Mucosa of descending colon (tissue), 3 donors: ENCODE measurements at regions not wholly inside any gene's neighbourhood (a gene's known extent, or its start where the extent isn't known, plus 50 kb on each side); places are given as distances from the start of the nearest gene placed in this dataset.

ENCODE experiments used
- ATAC-seq: fragments of 200-7000 bp; cut with Tn5 transposase; one replicate; pipeline ENCODE4 v1.9.1; 2020; ENCODE audit warnings: mild to moderate bottlenecking, moderate library complexity
- DNase-seq, 3 donors: peaks; one replicate each; pipeline ENCODE4 v3.0.0-alpha.2; 2020
- H3K36me3 ChIP-seq: fragments of 200-600 bp; one replicate; pipeline ENCODE4 v1.8.0; 2021; ENCODE audit warnings: low read depth, mild to moderate bottlenecking
- H3K4me1 ChIP-seq: fragments of 200-600 bp; one replicate; pipeline ENCODE4 v1.8.0; 2021; ENCODE audit warnings: low read depth, mild to moderate bottlenecking
- H3K4me3 ChIP-seq: fragments of 200-600 bp; one replicate; pipeline ENCODE4 v1.8.0; 2021; ENCODE audit warnings: mild to moderate bottlenecking
- H3K9me3 ChIP-seq: fragments of 200-600 bp; one replicate; pipeline ENCODE4 v1.8.0; 2021; ENCODE audit warnings: mild to moderate bottlenecking
- CTCF ChIP-seq: fragments of 200-600 bp; IDR thresholded peaks from one replicate; pipeline ENCODE4 v1.8.0; 2022; ENCODE audit warnings: antibody characterized with exemption, mild to moderate bottlenecking
- intact Hi-C, 2 donors: fragments of 100-400 bp; cut with DNase I in 1 of 2; cut with micrococcal nuclease in 1 of 2; formaldehyde crosslinking; loops; one replicate each; pipeline versions ENCODE4 v1.11.0 to v1.11.1; 2022; cut with DNase I, micrococcal nuclease
- donor health status: DM: no; HTN: no; CAD: no; lungs with moderate emphysema.
- donor health status: DM: no; HTN: no; CAD: no.
- donor health status: DM: no; HTN: yes; CAD: no.

- ATAC-seq = no peak
- intact Hi-C loops = no loop called here
- no peak overlapping the region for H3K4me3 ChIP-seq
- no peak for DNase-seq
- H3K36me3 ChIP-seq = no peaks in the 10 kb centered on the region
- H3K4me1 ChIP-seq = peaks cover 14% of the 10 kb centered on the region
- H3K9me3 ChIP-seq = no peaks in the 10 kb centered on the region
- no peak for TF ChIP-seq CTCF
Observed at GRCh38 chr17:71631483-71631882, 489.3 kb upstream of the SOX9 start.

- H3K9me3 ChIP-seq = no peaks in the 10 kb centered on the region
- no peak for TF ChIP-seq CTCF
- peak; percentile 65 for ATAC-seq
- H3K4me3 ChIP-seq = no peak overlapping the region
- no peaks in the 10 kb centered on the region for H3K36me3 ChIP-seq
- peaks cover 14% of the 10 kb centered on the region for H3K4me1 ChIP-seq
- intact Hi-C loops = no loop called here
- DNase-seq = no peak
Observed at GRCh38 chr17:71632328-71632727, 488.5 kb upstream of the SOX9 start.

GRCh38 chr17:71633391-71633849, 487.4 kb upstream of the SOX9 start:
- ATAC-seq (peak; percentile 96), DNase-seq (peak; percentile 59 to 79 (median 60))
- no peaks in the 10 kb centered on the region for H3K36me3 ChIP-seq
- TF ChIP-seq CTCF = no peak
- H3K4me1 ChIP-seq = peaks cover 14% of the 10 kb centered on the region
- H3K9me3 ChIP-seq = no peaks in the 10 kb centered on the region
- intact Hi-C loops = no loop called here
- H3K4me3 ChIP-seq = no peak overlapping the region

GRCh38 chr17:71634376-71634775, 486.4 kb upstream of the SOX9 start:
- Histone ChIP-seq H3K9me3 (no peaks in the 10 kb centered on the region), H3K36me3 (no peaks in the 10 kb centered on the region), H3K4me3 (no peak overlapping the region), H3K4me1 (peaks cover 14% of the 10 kb centered on the region)
- no peak for ATAC-seq
- DNase-seq = no peak
- TF ChIP-seq CTCF = no peak
- intact Hi-C loops = no loop called here

GRCh38 chr17:71635187-71635586, 485.6 kb upstream of the SOX9 start:
- Histone ChIP-seq H3K36me3 (no peaks in the 10 kb centered on the region), H3K4me3 (no peak overlapping the region), H3K4me1 (peaks cover 14% of the 10 kb centered on the region), H3K9me3 (no peaks in the 10 kb centered on the region)
- intact Hi-C loops = no loop called here
- peak; percentile 58 for ATAC-seq
- no peak for TF ChIP-seq CTCF
- DNase-seq = peak in 1 of 3 donors; percentile 69

- no peak for TF ChIP-seq CTCF
- ATAC-seq (no peak), DNase-seq (no peak)
- no peak overlapping the region for H3K4me3 ChIP-seq
- intact Hi-C loops = no loop called here
- H3K36me3 ChIP-seq = no peaks in the 10 kb centered on the region
- no peaks in the 10 kb centered on the region for H3K9me3 ChIP-seq
- peaks cover 14% of the 10 kb centered on the region for H3K4me1 ChIP-seq
Observed at GRCh38 chr17:71636644-71637043, 484.2 kb upstream of the SOX9 start.
